Neural progenitor cell (in vitro differentiated cells): ENCODE measurements at regions not wholly inside any gene's neighbourhood (a gene's known extent, or its start where the extent isn't known, plus 50 kb on each side); places are given as distances from the start of the nearest gene placed in this dataset.
A peak's percentile ranks its signal among the peaks of the same experiment; 100 is the strongest.

Experiments used
- EZH2 ChIP-seq: fragments of 200-600 bp; sonication (generic); IDR thresholded peaks from 2 replicates; pipeline ENCODE4 v1.6.1; 2017; ENCODE audit warnings: antibody characterized with exemption, mild to moderate bottlenecking, moderate library complexity
- EZH2phosphoT487 ChIP-seq: fragments of 200-600 bp; sonication (generic); IDR thresholded peaks from 2 replicates; pipeline ENCODE4 v1.6.1; 2017; ENCODE audit warnings: antibody characterized with exemption
- TF ChIP-seq, protein P1 (sequence below): fragments of 200-600 bp; sonication (generic); IDR thresholded peaks from 2 replicates; pipeline ENCODE4 v1.5.1; 2017; ENCODE audit warnings: antibody characterized with exemption, mild to moderate bottlenecking

DNA sequence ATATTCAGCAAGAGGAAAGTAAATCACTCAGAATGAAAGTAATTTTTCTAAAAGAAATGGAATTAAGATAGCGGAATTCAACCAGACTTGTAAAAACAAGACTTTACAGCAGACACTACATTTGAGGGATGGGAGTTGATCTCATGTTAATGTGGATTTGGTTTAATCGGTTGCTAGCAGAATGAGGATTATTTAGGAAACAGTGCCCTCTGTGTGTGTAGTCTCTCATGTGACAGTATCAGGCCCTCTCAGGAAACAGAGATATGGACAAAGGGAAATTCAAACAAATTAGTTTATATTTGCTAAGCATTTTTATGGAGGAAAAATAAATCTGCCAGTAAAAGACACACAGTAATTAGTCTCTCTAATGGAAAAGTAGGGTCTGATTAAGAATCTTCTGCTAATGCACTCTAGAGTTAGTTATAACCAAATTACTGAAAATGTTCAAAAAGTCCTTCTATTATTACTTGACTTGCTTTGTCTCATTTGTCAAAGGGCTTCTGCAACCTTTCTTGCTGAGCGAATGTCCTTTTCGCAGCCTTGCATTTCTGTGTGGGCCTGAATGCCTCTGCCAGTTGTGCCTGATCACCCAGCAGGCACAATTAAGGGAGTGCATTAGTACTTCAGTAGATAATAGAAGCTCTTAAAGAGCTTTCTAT is 1282.3 kb upstream of the TENM3 start:
- TF ChIP-seq, protein P1, sequence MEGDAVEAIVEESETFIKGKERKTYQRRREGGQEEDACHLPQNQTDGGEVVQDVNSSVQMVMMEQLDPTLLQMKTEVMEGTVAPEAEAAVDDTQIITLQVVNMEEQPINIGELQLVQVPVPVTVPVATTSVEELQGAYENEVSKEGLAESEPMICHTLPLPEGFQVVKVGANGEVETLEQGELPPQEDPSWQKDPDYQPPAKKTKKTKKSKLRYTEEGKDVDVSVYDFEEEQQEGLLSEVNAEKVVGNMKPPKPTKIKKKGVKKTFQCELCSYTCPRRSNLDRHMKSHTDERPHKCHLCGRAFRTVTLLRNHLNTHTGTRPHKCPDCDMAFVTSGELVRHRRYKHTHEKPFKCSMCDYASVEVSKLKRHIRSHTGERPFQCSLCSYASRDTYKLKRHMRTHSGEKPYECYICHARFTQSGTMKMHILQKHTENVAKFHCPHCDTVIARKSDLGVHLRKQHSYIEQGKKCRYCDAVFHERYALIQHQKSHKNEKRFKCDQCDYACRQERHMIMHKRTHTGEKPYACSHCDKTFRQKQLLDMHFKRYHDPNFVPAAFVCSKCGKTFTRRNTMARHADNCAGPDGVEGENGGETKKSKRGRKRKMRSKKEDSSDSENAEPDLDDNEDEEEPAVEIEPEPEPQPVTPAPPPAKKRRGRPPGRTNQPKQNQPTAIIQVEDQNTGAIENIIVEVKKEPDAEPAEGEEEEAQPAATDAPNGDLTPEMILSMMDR = peak; percentile 34
- TF ChIP-seq EZH2 = no peak
- peak; percentile 68 for TF ChIP-seq EZH2phosphoT487
